ENCODE measurements at regions not wholly inside any gene's neighbourhood (a gene's known extent, or its start where the extent isn't known, plus 50 kb on each side); places are given as distances from the start of the nearest gene placed in this dataset.
A peak's percentile ranks its signal among the peaks of the same experiment; 100 is the strongest.

GRCh38 chr5:115378754-115379153, 82.3 kb upstream of the CCDC112 start:
- Histone ChIP-seq H3K9me3 (no peaks in the 10 kb centered on the region), H3K4me1 (peaks cover 0 to 28% (median 14%) of the 10 kb centered on the region in 9 donors), H3K27ac (no peak overlapping the region), H3K36me3 (no peaks in the 10 kb centered on the region), H3K4me3 (no peak overlapping the region), H3K27me3 (no peaks in the 10 kb centered on the region)
- intact Hi-C loops (cut with DNase I), result loop anchor here in 7 of 10 donors (2.0 to 10.0 kb wide), 10 partner anchors 61 to 209 kb away; partner anchors contain the start of gene FEM1C (in 2 of the 7)
- no peak for TF ChIP-seq CTCF (IDR thresholded peaks at IDR 0.05)
- DNase-seq (no peak), ATAC-seq (no peak)
- 90 to 94% methylated on average over 2 of the region's 2 CpGs for WGBS, 2 donors

- ATAC-seq, result peak in 7 of 8 donors; percentile 36 to 84 (median 68)
- H3K27ac ChIP-seq, result peak overlapping the region in 7 of 10 donors; percentile 34 to 73 (median 52)
- intact Hi-C loops (cut with DNase I), result loop anchor here in 9 of 10 donors (1.0 to 10.0 kb wide), 14 partner anchors 60 to 210 kb away; partner anchors contain the start of gene FEM1C (in 3 of the 9)
Measured at GRCh38 chr5:115377468-115378217, 81.2 kb upstream of the CCDC112 start.

GRCh38 chr5:115375893-115376292, 79.4 kb upstream of the CCDC112 start:
- ATAC-seq (peak; percentile 28 to 95 (median 90)), DNase-seq (peak; percentile 30 to 38)
- Histone ChIP-seq H3K4me1 (peaks cover 0 to 40% (median 13%) of the 10 kb centered on the region in 9 donors), H3K36me3 (no peaks in the 10 kb centered on the region), H3K27me3 (no peaks in the 10 kb centered on the region), H3K9me3 (no peaks in the 10 kb centered on the region), H3K27ac (peak overlapping the region in 9 of 10 donors; percentile 20 to 79 (median 70)), H3K4me3 (no peak overlapping the region)
- intact Hi-C loops (cut with DNase I), result loop anchor here in 8 of 10 donors (2.0 to 10.0 kb wide), 12 partner anchors 59 to 211 kb away; partner anchors contain the start of gene FEM1C (in 2 of the 8)
- TF ChIP-seq CTCF (IDR thresholded peaks at IDR 0.05), result no peak
- 40 to 51% methylated on average over 5 of the region's 5 CpGs for WGBS, 2 donors

More at GRCh38 chr5:115377468-115378217, 81.2 kb upstream of the CCDC112 start:
- peak; percentile 29 to 62 (median 49) for TF ChIP-seq CTCF (IDR thresholded peaks at IDR 0.05)
- DNase-seq, result peak in 1 of 2 donors; percentile 24
- Histone ChIP-seq H3K36me3 (no peaks in the 10 kb centered on the region), H3K4me1 (peaks cover 0 to 29% (median 14%) of the 10 kb centered on the region in 9 donors), H3K27me3 (no peaks in the 10 kb centered on the region), H3K4me3 (peak overlapping the region in 1 of 10 donors; percentile 5), H3K9me3 (no peaks in the 10 kb centered on the region)
- 58 to 59% methylated on average over 4 of the region's 4 CpGs for WGBS, 2 donors

- Histone ChIP-seq H3K27ac (no peak overlapping the region), H3K36me3 (no peaks in the 10 kb centered on the region), H3K4me1 (peaks cover 0 to 40% (median 13%) of the 10 kb centered on the region in 9 donors), H3K4me3 (no peak overlapping the region), H3K27me3 (no peaks in the 10 kb centered on the region), H3K9me3 (no peaks in the 10 kb centered on the region)
- 94 to 95% methylated on average over 3 of the region's 3 CpGs for WGBS, 2 donors
- peak in 1 of 9 donors; percentile 7 for TF ChIP-seq CTCF (IDR thresholded peaks at IDR 0.05)
- DNase-seq (no peak), ATAC-seq (no peak)
- intact Hi-C loops (cut with DNase I), result loop anchor here in 4 of 10 donors (5.0 to 10.0 kb wide), 5 partner anchors 52 to 211 kb away; no protein-coding TSS in a partner anchor
Measured at GRCh38 chr5:115374057-115374775, 77.8 kb upstream of the CCDC112 start.
